Superior temporal gyrus (tissue), 1 donor: ENCODE measurements at regions not wholly inside any gene's neighbourhood (a gene's known extent, or its start where the extent isn't known, plus 50 kb on each side); places are given as distances from the start of the nearest gene placed in this dataset.

ENCODE experiments used
- DNase-seq: peaks from one replicate; pipeline ENCODE4 v3.0.0-alpha.2; 2016; ENCODE audit errors: extremely low spot score

GRCh38 chr4:138317175-138317748 lies 75.1 kb upstream of the SLC7A11 start:
- DNase-seq = no peak

GRCh38 chr4:138312536-138312911 lies 70.4 kb upstream of the SLC7A11 start:
- no peak for DNase-seq

GRCh38 chr4:138311771-138312535 lies 69.8 kb upstream of the SLC7A11 start:
- DNase-seq = no peak

- DNase-seq = no peak
Measured at GRCh38 chr4:138310991-138311390, 68.8 kb upstream of the SLC7A11 start.

GRCh38 chr4:138310498-138310897 lies 68.3 kb upstream of the SLC7A11 start:
- DNase-seq = no peak

- no peak for DNase-seq
Measured at GRCh38 chr4:138308356-138308755, 66.2 kb upstream of the SLC7A11 start.

- DNase-seq = no peak
Measured at GRCh38 chr4:138307319-138307718, 65.2 kb upstream of the SLC7A11 start.

- DNase-seq = no peak
Measured at GRCh38 chr4:138305050-138305449, 62.9 kb upstream of the SLC7A11 start.

- DNase-seq = no peak
Measured at GRCh38 chr4:138301536-138301935, 59.4 kb upstream of the SLC7A11 start.

- DNase-seq = no peak
Measured at GRCh38 chr4:138300616-138301015, 58.5 kb upstream of the SLC7A11 start.

- DNase-seq = no peak
Measured at GRCh38 chr4:138299881-138300280, 57.7 kb upstream of the SLC7A11 start.

GRCh38 chr4:138298866-138299265 lies 56.7 kb upstream of the SLC7A11 start:
- no peak for DNase-seq

GRCh38 chr4:138298431-138298830 lies 56.3 kb upstream of the SLC7A11 start:
- no peak for DNase-seq

- DNase-seq = no peak
Measured at GRCh38 chr4:138297743-138298405, 55.7 kb upstream of the SLC7A11 start.

GRCh38 chr4:138292321-138292720 lies 50.2 kb upstream of the SLC7A11 start:
- DNase-seq = no peak
